CD4-positive, alpha-beta T cell treated with Interleukin-15 for 1 hour (primary cell): ENCODE measurements at regions not wholly inside any gene's neighbourhood (a gene's known extent, or its start where the extent isn't known, plus 50 kb on each side); places are given as distances from the start of the nearest gene placed in this dataset.

Source experiments
- DNase-seq: peaks from one replicate; pipeline ENCODE4 v3.0.0-alpha.2; 2020

DNA sequence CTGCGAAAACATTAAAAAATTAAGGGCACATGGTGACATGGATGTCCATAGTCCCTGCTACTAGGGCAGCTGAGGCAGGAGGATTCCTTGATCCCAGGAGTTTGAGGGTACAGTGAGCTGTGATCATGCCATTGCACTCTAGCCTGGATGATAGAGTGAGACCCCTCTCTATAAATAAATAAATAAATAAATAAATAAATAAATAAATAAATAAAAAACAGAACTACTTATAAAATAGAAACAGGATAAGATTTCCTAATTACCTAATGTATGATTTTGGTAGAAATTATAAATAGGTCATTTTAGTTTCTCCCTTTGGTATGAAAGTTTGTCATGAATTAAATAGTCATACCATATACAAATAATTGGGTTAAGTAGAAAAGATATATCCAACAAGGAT lies 916.2 kb downstream of the GRIK2 start:
- no peak for DNase-seq

- no peak for DNase-seq
Observed at GRCh38 chr6:102300350-102300749, 906.8 kb downstream of the GRIK2 start.

- DNase-seq, result no peak
Observed at GRCh38 chr6:102298051-102298450, 904.5 kb downstream of the GRIK2 start.
